GM12864 (cell line): ENCODE measurements at regions not wholly inside any gene's neighbourhood (a gene's known extent, or its start where the extent isn't known, plus 50 kb on each side); places are given as distances from the start of the nearest gene placed in this dataset.

Source experiments
- DNase-seq: peaks from one replicate; pipeline ENCODE4 v3.0.0-alpha.2; 2011; ENCODE audit warnings: low read depth
- H3K4me3 ChIP-seq: 2 replicates; pipeline ENCODE4 v1.5.1; 2011; ENCODE audit warnings: mild to moderate bottlenecking, low read depth, low read length, control low read depth
- CTCF ChIP-seq: IDR thresholded peaks from 2 replicates; pipeline ENCODE4 v1.5.1; 2011; ENCODE audit warnings: low read depth, mild to moderate bottlenecking, moderate library complexity, low read length, control low read depth, inconsistent platforms; ENCODE audit errors: missing control alignments

DNA sequence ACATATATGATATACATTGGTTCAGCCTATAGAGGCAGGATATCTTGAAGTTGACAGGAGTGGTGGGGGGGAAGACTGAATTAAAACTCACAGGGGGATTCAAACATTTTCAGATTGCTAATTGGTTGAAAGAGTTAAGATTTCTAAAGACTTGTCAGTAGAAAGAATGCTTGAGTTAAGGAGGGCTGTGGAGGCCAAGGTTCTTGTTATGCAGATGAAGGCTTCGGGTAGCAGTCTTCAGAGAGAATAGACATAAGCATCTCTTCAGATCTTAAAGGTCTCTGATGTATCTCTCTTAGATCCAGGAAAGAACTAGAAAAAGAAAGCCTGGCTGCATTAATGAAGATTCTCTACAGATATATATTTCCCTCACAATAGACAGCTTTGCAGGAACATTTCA, 209.8 kb upstream of the SEMA3D start:
- no peak for DNase-seq
- H3K4me3 ChIP-seq = no peak overlapping the region
- TF ChIP-seq CTCF = no peak

DNA sequence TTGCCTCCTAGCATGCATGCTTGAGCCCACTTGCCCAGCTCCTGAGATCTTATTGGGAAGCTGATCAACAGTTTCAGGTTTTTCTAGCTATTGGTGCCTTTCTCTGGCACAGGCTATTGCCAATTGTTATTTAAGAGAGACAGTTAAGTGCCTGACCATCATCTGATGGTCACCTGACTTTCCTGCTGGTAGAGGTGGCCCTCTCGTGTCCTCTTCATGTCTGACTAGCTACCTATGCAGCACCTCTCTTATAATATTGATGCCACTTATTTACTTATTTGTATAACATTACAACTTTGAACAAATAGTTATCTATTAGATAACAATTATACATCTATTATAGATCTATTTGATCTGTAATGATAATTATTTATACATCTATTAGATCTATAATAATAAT, 205.9 kb upstream of the SEMA3D start:
- TF ChIP-seq CTCF = no peak
- DNase-seq = no peak
- no peak overlapping the region for H3K4me3 ChIP-seq

- DNase-seq = no peak
- no peak for TF ChIP-seq CTCF
- no peak overlapping the region for H3K4me3 ChIP-seq
Measured at GRCh38 chr7:85392326-85392725, 205.5 kb upstream of the SEMA3D start.

- TF ChIP-seq CTCF = no peak
- DNase-seq = no peak
- no peak overlapping the region for H3K4me3 ChIP-seq
Measured at GRCh38 chr7:85386460-85386859, 199.6 kb upstream of the SEMA3D start.

- H3K4me3 ChIP-seq = no peak overlapping the region
- no peak for TF ChIP-seq CTCF
- no peak for DNase-seq
Measured at GRCh38 chr7:85384392-85384791, 197.5 kb upstream of the SEMA3D start.

DNA sequence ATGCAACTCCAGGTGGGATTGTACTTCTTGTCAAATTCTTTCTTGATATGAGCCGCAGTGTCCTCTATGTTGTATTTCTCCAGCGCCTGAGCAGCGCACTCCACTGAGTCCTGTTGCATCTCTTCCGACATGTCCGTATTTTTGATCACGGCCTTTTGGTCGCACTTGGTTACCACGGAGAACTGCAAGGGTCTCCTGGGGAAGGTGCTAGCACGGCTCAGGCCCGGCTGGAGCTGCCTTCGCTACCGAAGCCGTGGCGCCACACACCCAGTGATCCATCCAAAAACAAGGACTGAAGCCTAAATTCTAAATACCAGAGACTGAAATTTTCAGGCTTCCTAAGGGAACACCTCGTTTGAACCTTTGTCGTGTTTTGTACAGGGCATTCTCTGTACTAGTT, 194.4 kb upstream of the SEMA3D start:
- no peak for TF ChIP-seq CTCF
- H3K4me3 ChIP-seq = no peak overlapping the region
- DNase-seq = no peak

- no peak for TF ChIP-seq CTCF
- no peak for DNase-seq
- H3K4me3 ChIP-seq = no peak overlapping the region
Measured at GRCh38 chr7:85376589-85376988, 189.7 kb upstream of the SEMA3D start.
